ENCODE measurements at regions not wholly inside any gene's neighbourhood (a gene's known extent, or its start where the extent isn't known, plus 50 kb on each side); places are given as distances from the start of the nearest gene placed in this dataset.

DNA sequence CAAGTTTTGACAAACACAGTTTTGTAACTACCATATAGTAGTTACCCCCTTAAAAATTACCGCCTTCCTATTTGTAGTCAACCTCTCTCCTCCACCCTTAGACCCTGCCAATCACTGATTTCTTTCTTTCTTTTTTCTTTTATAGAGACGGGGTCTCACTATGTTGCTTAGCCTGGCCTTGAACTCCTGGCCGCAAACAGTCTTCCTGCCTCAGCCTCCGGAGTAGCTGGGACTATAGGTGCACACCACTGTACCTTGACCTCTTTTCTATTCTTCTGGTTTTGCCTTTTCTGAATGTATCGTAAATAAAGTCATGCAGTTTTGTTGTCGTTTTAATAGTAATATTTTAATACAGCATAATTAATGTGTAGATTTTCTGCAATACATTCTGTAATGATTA, 460.3 kb downstream of the EPM2A start (continued):
- TF ChIP-seq HDAC2 (IDR thresholded peaks at IDR 0.05; ENCODE audit: borderline replicate concordance in 1 of 2, low read depth in 2 of 2, low read length in 2 of 2) (no peak), YY1 (IDR thresholded peaks at IDR 0.05; ENCODE audit: low read depth, low read length) (no peak)

Measured in H1 (cell line).